ENCODE measurements at regions not wholly inside any gene's neighbourhood (a gene's known extent, or its start where the extent isn't known, plus 50 kb on each side); places are given as distances from the start of the nearest gene placed in this dataset.

DNA sequence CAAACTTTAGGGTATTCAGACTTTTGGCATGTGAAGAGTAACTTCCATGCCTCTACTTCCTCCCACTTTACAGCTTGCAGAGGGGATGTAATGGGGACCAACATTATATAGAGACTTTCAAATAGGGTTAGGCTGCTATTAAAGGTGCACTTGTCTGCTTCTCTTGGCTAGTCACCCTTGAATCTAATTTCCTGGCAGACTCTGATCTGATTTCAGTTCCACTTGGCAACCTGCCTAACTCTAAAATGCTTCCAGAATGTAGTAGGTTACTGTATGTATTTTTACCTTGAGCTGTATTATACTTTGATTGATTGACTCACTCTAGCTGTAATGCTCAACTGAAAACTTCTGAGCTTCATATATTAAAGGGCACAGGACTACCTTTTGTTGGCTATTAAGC is 693.4 kb downstream of the KCTD16 start:
- DNase-seq (ENCODE audit: insufficient read length) (no peak), FAIRE-seq (no peak)
- no peak for TF ChIP-seq TAF1 (IDR thresholded peaks at IDR 0.05; ENCODE audit: borderline replicate concordance, low read depth, low read length)

DNA sequence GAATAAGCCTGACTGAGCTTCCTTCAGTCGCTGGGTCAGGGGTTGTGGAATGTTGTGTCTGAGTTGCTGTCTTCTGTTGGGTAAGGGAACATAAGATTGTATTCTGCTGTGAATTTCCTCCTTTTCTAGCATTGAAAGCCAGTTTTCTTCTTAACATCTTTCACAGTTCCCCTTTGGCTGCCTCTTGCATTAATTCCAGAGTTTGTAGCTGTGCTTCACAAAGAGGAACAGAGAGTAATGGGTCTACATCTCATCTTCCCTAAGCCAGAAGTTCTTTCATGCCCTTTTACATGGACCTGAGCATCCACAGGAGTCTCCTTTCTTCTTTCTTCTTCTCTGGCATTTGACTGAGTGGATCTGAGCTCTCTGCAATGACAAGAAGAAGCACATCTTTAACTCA is 686.8 kb downstream of the KCTD16 start:
- FAIRE-seq (no peak), DNase-seq (ENCODE audit: insufficient read length) (no peak)
- TF ChIP-seq TAF1 (IDR thresholded peaks at IDR 0.05; ENCODE audit: borderline replicate concordance, low read depth, low read length) (no peak), POLR2A (IDR thresholded peaks at IDR 0.05; ENCODE audit: low read depth, low read length) (no peak), POLR2AphosphoS5 (IDR thresholded peaks at IDR 0.05; ENCODE audit: low read depth, low read length) (no peak)

GRCh38 chr5:144844086-144844485 is 673.4 kb downstream of the KCTD16 start:
- DNase-seq (ENCODE audit: insufficient read length) (no peak), FAIRE-seq (no peak)
- TF ChIP-seq POLR2AphosphoS5 (IDR thresholded peaks at IDR 0.05; ENCODE audit: low read depth, low read length): no peak
- no peak for TF ChIP-seq TAF1 (IDR thresholded peaks at IDR 0.05; ENCODE audit: borderline replicate concordance, low read depth, low read length)
- TF ChIP-seq POLR2A (IDR thresholded peaks at IDR 0.05; ENCODE audit: low read depth, low read length): no peak

GRCh38 chr5:144832416-144832815 is 661.7 kb downstream of the KCTD16 start:
- FAIRE-seq: no peak
- no peak for DNase-seq (ENCODE audit: insufficient read length)
- no peak for TF ChIP-seq POLR2A (IDR thresholded peaks at IDR 0.05; ENCODE audit: low read depth, low read length)

DNA sequence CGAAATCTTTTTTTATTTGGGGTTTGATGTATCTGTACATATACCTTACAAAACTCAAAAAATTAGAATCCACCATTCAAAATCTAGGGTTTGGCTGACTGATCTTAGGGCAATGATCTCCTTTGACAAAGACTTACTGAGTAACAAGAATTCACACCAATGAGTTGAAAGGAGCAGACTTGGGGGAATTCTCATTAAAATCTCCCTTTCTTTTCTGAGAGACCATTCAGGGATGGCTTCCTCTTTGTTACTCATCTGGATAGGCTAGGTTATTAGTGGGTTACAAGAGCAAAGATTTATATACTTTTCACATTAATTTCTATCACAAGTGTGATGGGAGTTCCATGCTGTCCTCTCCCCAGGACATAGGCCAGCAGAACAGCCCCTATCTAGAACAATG is 661.0 kb downstream of the KCTD16 start:
- FAIRE-seq (no peak), DNase-seq (ENCODE audit: insufficient read length) (no peak)
- no peak for TF ChIP-seq TAF1 (IDR thresholded peaks at IDR 0.05; ENCODE audit: borderline replicate concordance, low read depth, low read length)
- TF ChIP-seq POLR2AphosphoS5 (IDR thresholded peaks at IDR 0.05; ENCODE audit: low read depth, low read length): no peak
- TF ChIP-seq POLR2A (IDR thresholded peaks at IDR 0.05; ENCODE audit: low read depth, low read length): no peak

- no peak for FAIRE-seq
- TF ChIP-seq POLR2A (IDR thresholded peaks at IDR 0.05; ENCODE audit: low read depth, low read length) (no peak), TAF1 (IDR thresholded peaks at IDR 0.05; ENCODE audit: borderline replicate concordance, low read depth, low read length) (no peak), POLR2AphosphoS5 (IDR thresholded peaks at IDR 0.05; ENCODE audit: low read depth, low read length) (no peak)
- DNase-seq (ENCODE audit: insufficient read length): no peak
These were observed 651.8 kb downstream of the KCTD16 start for GRCh38 chr5:144822503-144822902.

- TF ChIP-seq TAF1 (IDR thresholded peaks at IDR 0.05; ENCODE audit: borderline replicate concordance, low read depth, low read length): no peak
- TF ChIP-seq POLR2A (IDR thresholded peaks at IDR 0.05; ENCODE audit: low read depth, low read length): no peak
- TF ChIP-seq POLR2AphosphoS5 (IDR thresholded peaks at IDR 0.05; ENCODE audit: low read depth, low read length): no peak
- no peak for DNase-seq (ENCODE audit: insufficient read length)
- no peak for FAIRE-seq
These were observed 649.6 kb downstream of the KCTD16 start for GRCh38 chr5:144820278-144820677.

DNA sequence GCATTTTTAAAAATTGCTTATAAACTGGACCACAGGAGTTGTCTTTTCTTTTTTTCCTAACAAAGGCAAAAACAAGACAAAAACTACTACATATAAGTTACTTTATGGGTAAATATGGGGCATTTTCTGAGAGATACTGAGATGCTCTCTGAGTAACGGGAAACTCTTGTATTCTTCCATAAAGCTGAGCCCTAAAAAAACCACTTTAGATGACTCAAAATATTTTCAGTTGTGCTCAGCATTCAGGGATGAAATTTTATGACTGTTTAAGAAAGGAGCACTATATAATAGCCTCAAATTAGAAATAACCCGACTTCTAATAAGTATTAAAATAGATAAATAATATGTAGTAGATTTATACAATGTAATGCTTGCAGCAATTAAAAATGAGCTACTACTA is 644.5 kb downstream of the KCTD16 start:
- DNase-seq (ENCODE audit: insufficient read length): no peak
- TF ChIP-seq TAF1 (IDR thresholded peaks at IDR 0.05; ENCODE audit: borderline replicate concordance, low read depth, low read length) (no peak), POLR2AphosphoS5 (IDR thresholded peaks at IDR 0.05; ENCODE audit: low read depth, low read length) (no peak), POLR2A (IDR thresholded peaks at IDR 0.05; ENCODE audit: low read depth, low read length) (no peak)

GRCh38 chr5:144812763-144813162 is 642.1 kb downstream of the KCTD16 start:
- FAIRE-seq (no peak), DNase-seq (ENCODE audit: insufficient read length) (no peak)
- TF ChIP-seq POLR2A (IDR thresholded peaks at IDR 0.05; ENCODE audit: low read depth, low read length): no peak

More for the DNA sequence above, 644.5 kb downstream of the KCTD16 start:
- no peak for FAIRE-seq

DNA sequence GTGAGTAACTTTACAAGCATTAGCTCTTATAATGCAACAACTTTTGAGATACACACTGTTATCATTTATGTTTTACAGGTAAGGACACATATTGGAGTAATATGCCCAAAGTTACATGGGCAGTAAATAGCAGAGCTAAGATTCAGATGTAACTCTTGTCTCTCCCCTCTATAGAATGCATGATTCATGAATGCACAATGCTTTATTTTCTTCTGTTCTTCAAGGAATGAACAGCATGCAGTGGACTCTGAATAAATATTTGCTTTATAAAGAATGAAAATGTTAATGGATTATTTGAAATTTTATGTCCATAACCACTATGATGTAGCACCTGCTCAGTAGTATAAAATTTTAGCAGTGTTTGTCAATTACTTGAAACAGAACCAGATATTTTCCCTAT is 629.5 kb downstream of the KCTD16 start:
- no peak for DNase-seq (ENCODE audit: insufficient read length)
- no peak for FAIRE-seq
- TF ChIP-seq POLR2AphosphoS5 (IDR thresholded peaks at IDR 0.05; ENCODE audit: low read depth, low read length) (no peak), TAF1 (IDR thresholded peaks at IDR 0.05; ENCODE audit: borderline replicate concordance, low read depth, low read length) (no peak)

DNA sequence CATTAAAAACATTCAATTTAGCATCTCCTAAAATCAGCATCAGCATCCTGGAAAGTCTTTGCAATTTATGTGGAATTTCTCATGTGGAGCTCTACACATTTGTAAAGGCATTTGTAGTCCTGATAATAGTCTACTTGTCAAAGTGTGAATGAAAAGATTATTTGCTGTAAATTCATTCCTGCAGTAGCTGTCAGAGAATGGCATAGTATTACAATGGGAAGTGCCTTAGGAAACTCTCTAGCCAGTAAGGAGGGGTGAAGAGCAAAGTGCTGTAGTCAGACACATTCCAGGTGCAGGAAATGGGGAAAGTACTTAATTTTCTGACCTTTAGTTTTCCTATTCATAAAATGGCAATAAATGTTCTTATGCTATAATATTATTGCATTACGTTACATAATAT is 627.9 kb downstream of the KCTD16 start:
- no peak for DNase-seq (ENCODE audit: insufficient read length)
- no peak for FAIRE-seq
- TF ChIP-seq POLR2A (IDR thresholded peaks at IDR 0.05; ENCODE audit: low read depth, low read length): no peak
- no peak for TF ChIP-seq TAF1 (IDR thresholded peaks at IDR 0.05; ENCODE audit: borderline replicate concordance, low read depth, low read length)
- TF ChIP-seq POLR2AphosphoS5 (IDR thresholded peaks at IDR 0.05; ENCODE audit: low read depth, low read length): no peak

DNA sequence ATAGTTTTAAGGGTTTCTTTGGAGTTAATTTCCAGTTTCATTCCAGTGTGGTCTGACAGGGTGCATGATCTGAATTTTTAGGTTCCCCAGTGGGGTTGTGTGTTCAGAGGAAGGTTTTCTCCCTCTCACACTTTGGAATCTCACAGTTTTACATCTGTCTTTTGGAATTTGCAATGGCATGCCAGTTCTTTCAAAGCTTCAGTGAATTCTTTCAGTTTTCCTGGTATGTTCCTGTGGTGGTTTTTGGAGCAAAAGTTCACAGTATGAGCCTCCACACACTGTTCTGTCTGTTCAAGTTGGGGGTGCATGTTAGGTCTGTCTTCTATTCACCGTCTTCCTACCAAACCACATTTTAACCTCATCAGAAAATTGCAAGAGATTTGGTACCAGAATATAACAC is 624.2 kb downstream of the KCTD16 start:
- FAIRE-seq (no peak), DNase-seq (ENCODE audit: insufficient read length) (no peak)
- TF ChIP-seq TAF1 (IDR thresholded peaks at IDR 0.05; ENCODE audit: borderline replicate concordance, low read depth, low read length): no peak
- TF ChIP-seq POLR2AphosphoS5 (IDR thresholded peaks at IDR 0.05; ENCODE audit: low read depth, low read length): no peak
- no peak for TF ChIP-seq POLR2A (IDR thresholded peaks at IDR 0.05; ENCODE audit: low read depth, low read length)

DNA sequence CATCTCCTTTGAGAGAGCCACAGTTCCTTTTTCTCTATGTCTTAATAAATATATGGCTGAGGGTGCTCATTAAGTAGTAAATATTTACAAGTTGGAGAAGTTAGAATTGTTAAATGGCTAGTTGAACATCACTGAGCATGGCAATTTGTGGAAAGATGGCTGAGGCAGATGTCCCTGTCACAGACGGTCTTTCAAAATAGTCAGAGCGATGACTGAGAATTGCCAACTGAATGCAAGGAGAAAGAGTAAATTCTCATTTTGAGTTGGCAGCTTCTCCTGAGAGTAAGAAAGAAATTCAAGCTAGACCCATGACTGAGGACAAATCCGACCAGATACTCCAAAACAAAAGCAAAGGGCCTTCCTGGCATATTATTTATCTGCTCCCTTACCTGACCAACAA is 617.9 kb downstream of the KCTD16 start:
- TF ChIP-seq POLR2AphosphoS5 (IDR thresholded peaks at IDR 0.05; ENCODE audit: low read depth, low read length) (no peak), TAF1 (IDR thresholded peaks at IDR 0.05; ENCODE audit: borderline replicate concordance, low read depth, low read length) (no peak), POLR2A (IDR thresholded peaks at IDR 0.05; ENCODE audit: low read depth, low read length) (no peak)
- FAIRE-seq: no peak

More for the DNA sequence above, 617.9 kb downstream of the KCTD16 start:
- DNase-seq (ENCODE audit: insufficient read length): no peak
